Tibial nerve (tissue), 4 donors: ENCODE measurements at regions not wholly inside any gene's neighbourhood (a gene's known extent, or its start where the extent isn't known, plus 50 kb on each side); places are given as distances from the start of the nearest gene placed in this dataset.

Experiments
- EP300 ChIP-seq, 2 donors: sonication (generic); formaldehyde crosslinking; IDR thresholded peaks; one replicate each; pipeline ENCODE4 v1.6.1; 2017; ENCODE audit warnings: antibody characterized with exemption in 2 of 2, mild to moderate bottlenecking in 1 of 2
- POLR2A ChIP-seq, 2 donors: fragments of 450-650 bp; IDR thresholded peaks; one replicate each; pipeline ENCODE4 v1.6.1; 2017; ENCODE audit warnings: antibody characterized with exemption in 2 of 2, mild to moderate bottlenecking in 2 of 2, moderate library complexity in 2 of 2
- TF ChIP-seq, protein P1 (sequence below), 5 experiments: fragments of 200-600 bp in 3 of 5; fragments of 450-650 bp in 2 of 5; sonication (generic) in 3 of 5; IDR thresholded peaks; one replicate each; pipeline ENCODE4 v1.5.1; 2016 to 2019; ENCODE audit warnings: antibody characterized with exemption in 5 of 5, mild to moderate bottlenecking in 3 of 5, moderate library complexity in 2 of 5

GRCh38 chr6:21309807-21310221, 283.7 kb upstream of the SOX4 start:
- TF ChIP-seq, protein P1, sequence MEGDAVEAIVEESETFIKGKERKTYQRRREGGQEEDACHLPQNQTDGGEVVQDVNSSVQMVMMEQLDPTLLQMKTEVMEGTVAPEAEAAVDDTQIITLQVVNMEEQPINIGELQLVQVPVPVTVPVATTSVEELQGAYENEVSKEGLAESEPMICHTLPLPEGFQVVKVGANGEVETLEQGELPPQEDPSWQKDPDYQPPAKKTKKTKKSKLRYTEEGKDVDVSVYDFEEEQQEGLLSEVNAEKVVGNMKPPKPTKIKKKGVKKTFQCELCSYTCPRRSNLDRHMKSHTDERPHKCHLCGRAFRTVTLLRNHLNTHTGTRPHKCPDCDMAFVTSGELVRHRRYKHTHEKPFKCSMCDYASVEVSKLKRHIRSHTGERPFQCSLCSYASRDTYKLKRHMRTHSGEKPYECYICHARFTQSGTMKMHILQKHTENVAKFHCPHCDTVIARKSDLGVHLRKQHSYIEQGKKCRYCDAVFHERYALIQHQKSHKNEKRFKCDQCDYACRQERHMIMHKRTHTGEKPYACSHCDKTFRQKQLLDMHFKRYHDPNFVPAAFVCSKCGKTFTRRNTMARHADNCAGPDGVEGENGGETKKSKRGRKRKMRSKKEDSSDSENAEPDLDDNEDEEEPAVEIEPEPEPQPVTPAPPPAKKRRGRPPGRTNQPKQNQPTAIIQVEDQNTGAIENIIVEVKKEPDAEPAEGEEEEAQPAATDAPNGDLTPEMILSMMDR (IDR thresholded peaks at IDR 0.05) = no peak
- TF ChIP-seq EP300 (IDR thresholded peaks at IDR 0.05) = no peak
- TF ChIP-seq POLR2A (IDR thresholded peaks at IDR 0.05) = no peak
